ENCODE measurements at regions not wholly inside any gene's neighbourhood (a gene's known extent, or its start where the extent isn't known, plus 50 kb on each side); places are given as distances from the start of the nearest gene placed in this dataset.

DNA sequence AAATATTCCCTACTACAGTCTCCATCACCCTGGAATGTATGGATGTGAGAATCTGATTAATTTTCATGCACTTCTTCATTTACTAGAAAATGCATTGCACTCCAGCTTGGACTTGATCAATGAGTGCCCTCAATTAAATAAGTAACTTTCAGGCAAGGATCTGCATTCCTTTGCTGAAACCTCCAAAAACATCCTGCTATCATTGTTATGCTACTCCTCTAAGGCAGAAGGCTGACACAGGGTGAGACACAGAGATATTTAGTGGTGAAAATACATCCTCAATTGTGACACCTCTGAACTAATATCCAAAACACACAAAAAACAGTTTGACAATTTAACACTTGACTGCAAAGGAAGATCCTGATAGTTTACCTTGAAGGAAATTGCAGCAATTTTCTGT, 57.9 kb upstream of the CDH12 start:
- TF ChIP-seq, protein P1, sequence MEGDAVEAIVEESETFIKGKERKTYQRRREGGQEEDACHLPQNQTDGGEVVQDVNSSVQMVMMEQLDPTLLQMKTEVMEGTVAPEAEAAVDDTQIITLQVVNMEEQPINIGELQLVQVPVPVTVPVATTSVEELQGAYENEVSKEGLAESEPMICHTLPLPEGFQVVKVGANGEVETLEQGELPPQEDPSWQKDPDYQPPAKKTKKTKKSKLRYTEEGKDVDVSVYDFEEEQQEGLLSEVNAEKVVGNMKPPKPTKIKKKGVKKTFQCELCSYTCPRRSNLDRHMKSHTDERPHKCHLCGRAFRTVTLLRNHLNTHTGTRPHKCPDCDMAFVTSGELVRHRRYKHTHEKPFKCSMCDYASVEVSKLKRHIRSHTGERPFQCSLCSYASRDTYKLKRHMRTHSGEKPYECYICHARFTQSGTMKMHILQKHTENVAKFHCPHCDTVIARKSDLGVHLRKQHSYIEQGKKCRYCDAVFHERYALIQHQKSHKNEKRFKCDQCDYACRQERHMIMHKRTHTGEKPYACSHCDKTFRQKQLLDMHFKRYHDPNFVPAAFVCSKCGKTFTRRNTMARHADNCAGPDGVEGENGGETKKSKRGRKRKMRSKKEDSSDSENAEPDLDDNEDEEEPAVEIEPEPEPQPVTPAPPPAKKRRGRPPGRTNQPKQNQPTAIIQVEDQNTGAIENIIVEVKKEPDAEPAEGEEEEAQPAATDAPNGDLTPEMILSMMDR (IDR thresholded peaks at IDR 0.05) = no peak
- TF ChIP-seq EZH2 (IDR thresholded peaks at IDR 0.05; ENCODE audit: borderline replicate concordance, insufficient read depth, low read depth, low read length, poor library complexity, severe bottlenecking) = no peak
- POLR2A ChIA-PET = no interaction called here
- Histone ChIP-seq H2AFZ (ENCODE audit: insufficient read depth, low read depth, low read length, poor library complexity, severe bottlenecking) (no peak overlapping the region), H3K9me3 (ENCODE audit: control extremely low read depth in 1 of 3, control insufficient read depth in 2 of 3, insufficient read depth in 1 of 3, low read length in 2 of 3) (no peaks in the 10 kb centered on the region), H3K4me2 (replicated peaks; ENCODE audit: low read depth, low read length, poor library complexity, severe bottlenecking) (no peak overlapping the region), H3K27ac (ENCODE audit: low read length in 2 of 2) (no peak overlapping the region), H3K9ac (ENCODE audit: low read length) (no peak overlapping the region), H3K79me2 (ENCODE audit: control insufficient read depth, insufficient read depth, low read length) (no peaks in the 10 kb centered on the region), H3K36me3 (replicated peaks in 1 of 2; ENCODE audit: control extremely low read depth in 1 of 2, control insufficient read depth in 1 of 2, extremely low read depth in 1 of 2, insufficient read depth in 2 of 2, low read length in 1 of 2) (no peaks in the 10 kb centered on the region), H4K20me1 (ENCODE audit: control insufficient read depth, insufficient read depth, low read length, poor library complexity, severe bottlenecking) (no peaks in the 10 kb centered on the region), H3K4me3 (ENCODE audit: control extremely low read depth in 1 of 5, extremely low read depth in 1 of 5, insufficient read depth in 1 of 5, low read depth in 2 of 5, low read length in 4 of 5) (no peak overlapping the region), H3K27me3 (replicated peaks in 1 of 4; ENCODE audit: control extremely low read depth in 1 of 4, control insufficient read depth in 3 of 4, insufficient read depth in 4 of 4, low read length in 3 of 4) (no peaks in the 10 kb centered on the region), H3K4me1 (ENCODE audit: control insufficient read depth in 2 of 2, insufficient read depth in 2 of 2, low read length in 2 of 2) (no peaks in the 10 kb centered on the region)
- Mint-ChIP-seq H3K4me3 (no peak overlapping the region), H3K9me3 (ENCODE audit: insufficient read depth) (peaks cover 3% of the 10 kb centered on the region), H3K27me3 (no peaks in the 10 kb centered on the region), H3K4me1 (no peaks in the 10 kb centered on the region), H3K27ac (no peak overlapping the region)
- CTCF ChIA-PET = no interaction called here
- no peak for DNase-seq
- ATAC-seq (ENCODE audit: low read depth) = no peak
- intact Hi-C loops (cut with micrococcal nuclease) = no loop called here

DNA sequence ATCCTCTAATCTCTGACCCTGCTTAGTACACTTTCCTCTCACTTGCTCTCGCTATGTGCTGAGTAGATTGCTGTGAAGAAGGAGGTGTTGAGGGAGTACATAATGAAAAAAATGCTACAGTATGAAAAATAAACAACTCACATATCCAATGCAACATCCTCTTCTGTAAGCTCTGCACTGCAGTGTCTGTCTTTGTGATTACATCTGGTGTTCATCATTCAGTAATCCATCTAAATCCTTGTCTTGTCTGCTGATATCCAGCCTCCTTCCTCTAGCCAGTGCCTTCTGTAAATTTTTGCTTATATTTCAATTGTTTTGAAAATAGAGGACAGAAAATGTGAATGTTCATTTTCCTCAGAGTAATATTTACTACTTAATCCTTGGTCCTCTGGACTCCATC, 57.4 kb upstream of the CDH12 start:
- ATAC-seq (ENCODE audit: low read depth) = no peak
- Histone ChIP-seq H3K9me3 (ENCODE audit: control extremely low read depth in 1 of 3, control insufficient read depth in 2 of 3, insufficient read depth in 1 of 3, low read length in 2 of 3) (no peaks in the 10 kb centered on the region), H3K4me2 (replicated peaks; ENCODE audit: low read depth, low read length, poor library complexity, severe bottlenecking) (no peak overlapping the region), H3K27ac (ENCODE audit: low read length in 2 of 2) (no peak overlapping the region), H3K4me1 (ENCODE audit: control insufficient read depth in 2 of 2, insufficient read depth in 2 of 2, low read length in 2 of 2) (no peaks in the 10 kb centered on the region), H3K27me3 (replicated peaks in 1 of 4; ENCODE audit: control extremely low read depth in 1 of 4, control insufficient read depth in 3 of 4, insufficient read depth in 4 of 4, low read length in 3 of 4) (no peaks in the 10 kb centered on the region), H3K36me3 (replicated peaks in 1 of 2; ENCODE audit: control extremely low read depth in 1 of 2, control insufficient read depth in 1 of 2, extremely low read depth in 1 of 2, insufficient read depth in 2 of 2, low read length in 1 of 2) (no peaks in the 10 kb centered on the region), H3K4me3 (ENCODE audit: control extremely low read depth in 1 of 5, extremely low read depth in 1 of 5, insufficient read depth in 1 of 5, low read depth in 2 of 5, low read length in 4 of 5) (no peak overlapping the region), H3K79me2 (ENCODE audit: control insufficient read depth, insufficient read depth, low read length) (no peaks in the 10 kb centered on the region), H3K9ac (ENCODE audit: low read length) (no peak overlapping the region), H4K20me1 (ENCODE audit: control insufficient read depth, insufficient read depth, low read length, poor library complexity, severe bottlenecking) (no peaks in the 10 kb centered on the region), H2AFZ (ENCODE audit: insufficient read depth, low read depth, low read length, poor library complexity, severe bottlenecking) (no peak overlapping the region)
- DNase-seq = no peak
- no peak overlapping the region for H3K27ac Mint-ChIP-seq
- no peaks in the 10 kb centered on the region for H3K4me1 Mint-ChIP-seq
- intact Hi-C loops (cut with micrococcal nuclease) = no loop called here
- ChIA-PET POLR2A (no interaction called here), CTCF (no interaction called here)
- H3K9me3 Mint-ChIP-seq (ENCODE audit: insufficient read depth) = peaks cover 3% of the 10 kb centered on the region
- TF ChIP-seq EZH2 (IDR thresholded peaks at IDR 0.05; ENCODE audit: borderline replicate concordance, insufficient read depth, low read depth, low read length, poor library complexity, severe bottlenecking) = no peak
- TF ChIP-seq, protein P1 (IDR thresholded peaks at IDR 0.05) = no peak
- no peak overlapping the region for H3K4me3 Mint-ChIP-seq
- H3K27me3 Mint-ChIP-seq = no peaks in the 10 kb centered on the region
- no CpG with 5 or more reads among the region's 1 CpG for WGBS (ENCODE audit: insufficient coverage)
